Coronary artery (tissue), 2 donors: ENCODE measurements at regions not wholly inside any gene's neighbourhood (a gene's known extent, or its start where the extent isn't known, plus 50 kb on each side); places are given as distances from the start of the nearest gene placed in this dataset.

Experiments used
- DNase-seq: peaks from one replicate; pipeline ENCODE4 v3.0.0-alpha.2; 2017; ENCODE audit warnings: low spot score
- H3K27ac ChIP-seq, 2 donors: fragments of 200-600 bp; sonication (generic); one replicate each; pipeline ENCODE4 v1.5.1; 2016 to 2019
- H3K4me3 ChIP-seq: fragments of 200-600 bp; sonication (generic); 2 replicates; pipeline ENCODE4 v1.5.1; 2016; ENCODE audit warnings: mild to moderate bottlenecking, moderate library complexity
- TF ChIP-seq, protein P1 (sequence below): fragments of 200-600 bp; sonication (generic); IDR thresholded peaks from one replicate; pipeline ENCODE4 v1.5.1; 2019; ENCODE audit warnings: antibody characterized with exemption

DNA sequence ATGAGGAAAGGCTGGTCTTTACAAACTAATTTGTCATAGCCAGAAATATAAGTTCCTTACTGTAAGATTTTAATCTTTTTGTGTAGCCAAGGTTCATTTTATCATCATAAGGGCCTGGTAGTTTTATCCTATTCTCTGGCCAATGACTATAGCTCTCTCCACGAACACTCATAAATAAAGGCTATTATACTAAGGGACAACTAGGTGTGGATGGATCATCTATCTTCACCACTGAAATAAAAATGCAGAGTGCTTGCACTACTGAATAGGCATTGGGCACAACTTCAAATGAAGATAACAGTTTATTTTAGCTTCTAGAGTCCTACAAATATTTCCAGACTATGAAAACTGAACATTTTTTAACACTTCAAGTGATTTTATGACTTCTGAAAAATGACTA is 698.6 kb downstream of the NOVA1 start:
- TF ChIP-seq, protein P1, sequence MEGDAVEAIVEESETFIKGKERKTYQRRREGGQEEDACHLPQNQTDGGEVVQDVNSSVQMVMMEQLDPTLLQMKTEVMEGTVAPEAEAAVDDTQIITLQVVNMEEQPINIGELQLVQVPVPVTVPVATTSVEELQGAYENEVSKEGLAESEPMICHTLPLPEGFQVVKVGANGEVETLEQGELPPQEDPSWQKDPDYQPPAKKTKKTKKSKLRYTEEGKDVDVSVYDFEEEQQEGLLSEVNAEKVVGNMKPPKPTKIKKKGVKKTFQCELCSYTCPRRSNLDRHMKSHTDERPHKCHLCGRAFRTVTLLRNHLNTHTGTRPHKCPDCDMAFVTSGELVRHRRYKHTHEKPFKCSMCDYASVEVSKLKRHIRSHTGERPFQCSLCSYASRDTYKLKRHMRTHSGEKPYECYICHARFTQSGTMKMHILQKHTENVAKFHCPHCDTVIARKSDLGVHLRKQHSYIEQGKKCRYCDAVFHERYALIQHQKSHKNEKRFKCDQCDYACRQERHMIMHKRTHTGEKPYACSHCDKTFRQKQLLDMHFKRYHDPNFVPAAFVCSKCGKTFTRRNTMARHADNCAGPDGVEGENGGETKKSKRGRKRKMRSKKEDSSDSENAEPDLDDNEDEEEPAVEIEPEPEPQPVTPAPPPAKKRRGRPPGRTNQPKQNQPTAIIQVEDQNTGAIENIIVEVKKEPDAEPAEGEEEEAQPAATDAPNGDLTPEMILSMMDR = no peak
- no peak overlapping the region for H3K27ac ChIP-seq
- H3K4me3 ChIP-seq = no peak overlapping the region
- no peak for DNase-seq

DNA sequence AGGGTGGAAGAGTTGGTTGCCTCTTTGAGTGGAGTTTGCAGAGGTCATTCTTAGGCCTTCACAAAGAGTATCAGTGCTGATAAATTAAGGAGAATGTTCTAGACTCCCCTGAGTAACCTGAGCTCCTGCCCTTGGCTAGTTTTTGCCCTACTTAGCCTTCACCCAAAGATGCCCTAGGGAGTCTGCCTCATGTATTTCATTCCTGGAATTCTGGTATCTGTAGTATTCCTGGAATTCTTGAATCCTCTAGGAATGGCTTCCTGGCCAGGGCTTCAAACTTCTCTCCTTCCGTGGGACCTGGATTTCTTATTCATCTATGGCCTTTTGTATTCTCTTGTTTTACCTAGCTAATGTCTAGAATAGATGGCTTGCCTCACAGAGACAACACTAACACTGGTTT is 701.1 kb downstream of the NOVA1 start:
- H3K27ac ChIP-seq = no peak overlapping the region
- H3K4me3 ChIP-seq = no peak overlapping the region
- TF ChIP-seq, protein P1 = no peak
- no peak for DNase-seq

DNA sequence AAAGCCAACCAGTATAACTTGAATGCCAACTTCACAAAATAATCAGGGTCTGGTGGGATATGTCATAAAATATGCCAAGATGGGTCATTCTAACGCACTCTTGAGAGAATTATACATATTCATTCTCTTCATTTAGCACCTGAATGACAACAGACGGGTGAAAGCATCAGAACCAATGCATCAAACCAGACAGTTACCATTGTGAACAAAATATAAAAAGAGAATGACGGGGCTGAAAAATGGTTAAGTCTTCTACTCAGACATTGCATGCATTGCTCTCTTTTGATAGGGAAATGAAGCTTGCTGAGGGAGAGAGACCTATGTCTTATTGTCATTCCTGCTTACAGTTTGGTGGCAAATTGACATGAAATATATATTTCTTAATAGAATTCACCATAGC is 702.1 kb downstream of the NOVA1 start:
- TF ChIP-seq, protein P1 = no peak
- DNase-seq = no peak

DNA sequence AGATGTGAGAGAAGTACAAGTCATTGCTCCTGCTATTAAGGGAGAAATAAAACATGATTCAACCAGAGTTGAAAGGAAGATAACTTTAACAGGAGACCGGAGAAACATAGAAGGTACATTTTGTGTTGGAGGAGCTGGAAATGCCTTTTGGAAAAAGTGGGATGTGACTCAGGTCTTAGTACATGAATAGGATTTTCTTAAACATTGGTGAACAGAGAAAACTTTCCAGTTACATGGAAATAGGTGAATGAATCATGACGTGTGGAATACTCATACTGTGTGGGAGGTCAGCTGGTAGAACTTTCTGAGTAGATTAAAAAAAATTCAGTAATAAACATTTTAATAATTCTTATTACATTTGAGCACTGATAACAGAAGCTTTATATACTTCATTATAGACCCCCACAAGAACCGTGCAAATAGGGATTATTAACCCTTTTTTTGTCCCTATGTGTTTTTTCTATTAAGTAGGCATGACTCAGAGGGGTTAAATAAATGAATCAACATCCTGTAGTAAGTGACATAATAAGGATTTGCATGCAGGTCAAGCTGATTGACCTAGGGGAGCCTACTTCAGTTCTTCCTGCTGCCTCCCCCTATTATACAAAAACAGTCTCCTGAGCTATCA is 710.5 kb downstream of the NOVA1 start:
- TF ChIP-seq, protein P1 = no peak
- Histone ChIP-seq H3K4me3 (no peak overlapping the region), H3K27ac (no peak overlapping the region)
- no peak for DNase-seq

More for the DNA sequence above, 702.1 kb downstream of the NOVA1 start:
- no peak overlapping the region for H3K4me3 ChIP-seq
- no peak overlapping the region for H3K27ac ChIP-seq

DNA sequence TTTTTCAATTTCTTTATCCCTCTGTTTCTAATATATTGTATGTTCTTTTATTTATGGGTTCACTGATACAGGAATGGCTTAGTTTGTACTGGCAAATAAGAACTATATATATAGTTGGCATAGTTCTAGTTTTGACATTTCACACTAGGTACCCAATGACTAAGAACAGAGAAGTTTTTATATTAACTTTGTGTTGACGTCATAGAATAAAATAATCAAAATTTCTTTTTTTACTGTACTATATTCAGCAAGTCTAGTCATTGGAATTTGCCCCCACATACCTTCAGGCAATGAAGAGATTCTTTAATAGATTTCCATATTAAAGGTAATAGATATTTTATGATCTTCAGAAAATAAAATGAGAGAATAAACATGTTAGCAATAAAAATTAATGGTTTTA is 713.2 kb downstream of the NOVA1 start:
- no peak for DNase-seq
- H3K27ac ChIP-seq = no peak overlapping the region
- TF ChIP-seq, protein P1 = no peak

DNA sequence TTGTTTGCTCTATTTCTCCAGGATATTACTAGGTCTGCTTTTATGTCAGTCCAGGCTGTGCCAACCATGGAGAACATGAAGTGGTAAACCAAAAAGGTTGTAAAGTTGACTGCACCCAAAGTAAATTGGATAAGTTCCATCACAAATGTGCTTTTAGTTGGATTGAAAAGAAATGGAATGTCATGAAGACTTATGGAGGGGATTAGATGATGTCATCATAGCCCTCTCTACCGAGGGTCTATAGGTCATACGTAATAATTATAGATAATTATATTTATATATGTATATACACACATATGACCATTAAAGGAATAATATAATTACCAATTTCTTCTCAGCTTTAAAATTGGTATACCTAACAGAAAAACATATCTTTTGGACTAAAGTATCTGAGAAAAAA is 714.9 kb downstream of the NOVA1 start:
- TF ChIP-seq, protein P1 = no peak
- no peak for DNase-seq
- Histone ChIP-seq H3K27ac (no peak overlapping the region), H3K4me3 (no peak overlapping the region)

More for the DNA sequence above, 713.2 kb downstream of the NOVA1 start:
- no peak overlapping the region for H3K4me3 ChIP-seq

DNA sequence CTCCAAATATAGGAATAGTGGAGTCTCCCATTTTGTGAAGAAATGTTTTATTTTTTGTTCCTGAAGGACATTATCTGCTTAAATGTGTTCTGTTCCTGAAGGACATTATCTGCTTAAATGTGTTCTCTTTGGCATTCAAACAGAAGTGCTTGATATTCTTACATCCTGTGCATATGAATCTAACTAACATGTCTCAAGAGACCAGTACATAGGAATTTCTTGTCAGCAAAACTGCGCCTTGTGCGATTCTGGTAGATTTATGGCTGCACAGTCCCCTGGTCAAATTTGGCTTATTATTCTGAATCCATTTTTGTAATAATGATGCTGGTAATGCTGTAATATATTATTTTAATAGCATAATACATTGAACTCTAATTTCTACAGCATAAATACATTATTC is 722.4 kb downstream of the NOVA1 start:
- no peak overlapping the region for H3K4me3 ChIP-seq
- TF ChIP-seq, protein P1 = no peak
- no peak overlapping the region for H3K27ac ChIP-seq
- DNase-seq = no peak
